ENCODE measurements at regions not wholly inside any gene's neighbourhood (a gene's known extent, or its start where the extent isn't known, plus 50 kb on each side); places are given as distances from the start of the nearest gene placed in this dataset.

DNA sequence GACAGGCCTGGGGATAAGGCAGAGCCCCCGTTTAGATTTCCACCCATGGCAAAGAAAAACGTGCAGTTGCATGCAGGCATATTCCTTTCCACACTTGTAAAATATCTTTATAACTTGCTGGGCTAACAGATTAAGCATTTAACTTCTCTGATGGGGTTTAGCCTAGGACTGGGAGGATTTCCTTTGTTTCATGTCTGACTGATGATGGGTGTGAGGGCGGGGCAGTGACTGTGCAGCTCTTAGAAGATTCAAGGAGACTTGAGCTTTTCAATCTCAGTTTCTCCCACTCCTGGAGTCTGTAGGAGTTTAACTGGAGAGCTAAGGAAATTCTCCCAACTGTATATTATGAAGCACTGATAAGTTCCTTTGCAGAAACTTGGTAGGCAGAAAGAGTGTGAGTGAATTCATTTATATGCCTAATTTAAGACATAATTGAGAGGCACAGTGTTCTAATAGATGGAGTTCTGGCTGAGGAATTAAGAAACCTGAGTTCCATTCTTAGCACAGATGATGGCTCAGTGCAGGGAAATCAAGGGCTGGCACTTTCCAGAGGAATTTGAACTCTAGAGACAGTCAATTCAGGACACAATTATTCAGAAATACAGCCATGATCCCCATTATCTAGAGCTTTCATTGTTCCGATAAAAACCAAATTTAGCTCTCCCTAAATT, 214.6 kb upstream of the CNR1 start (continued):
- TF ChIP-seq HOXA9 (CRISPR knock-in tag; IDR thresholded peaks at IDR 0.05; ENCODE audit: borderline replicate concordance), result no peak
- no peak for TF ChIP-seq ZSCAN9 (CRISPR knock-in tag; IDR thresholded peaks at IDR 0.05; ENCODE audit: borderline replicate concordance)
- TF ChIP-seq, protein P1, sequence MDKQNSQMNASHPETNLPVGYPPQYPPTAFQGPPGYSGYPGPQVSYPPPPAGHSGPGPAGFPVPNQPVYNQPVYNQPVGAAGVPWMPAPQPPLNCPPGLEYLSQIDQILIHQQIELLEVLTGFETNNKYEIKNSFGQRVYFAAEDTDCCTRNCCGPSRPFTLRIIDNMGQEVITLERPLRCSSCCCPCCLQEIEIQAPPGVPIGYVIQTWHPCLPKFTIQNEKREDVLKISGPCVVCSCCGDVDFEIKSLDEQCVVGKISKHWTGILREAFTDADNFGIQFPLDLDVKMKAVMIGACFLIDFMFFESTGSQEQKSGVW (CRISPR knock-in tag; IDR thresholded peaks at IDR 0.05; ENCODE audit: borderline replicate concordance), result no peak
- no peak for TF ChIP-seq NKX3-1 (CRISPR knock-in tag; IDR thresholded peaks at IDR 0.05)
- TF ChIP-seq ZFP36L2 (CRISPR knock-in tag; IDR thresholded peaks at IDR 0.05), result no peak
- no peak for TF ChIP-seq SETDB1 (CRISPR knock-in tag; IDR thresholded peaks at IDR 0.05; ENCODE audit: borderline replicate concordance)
- no peak for TF ChIP-seq ZNF746 (CRISPR knock-in tag; IDR thresholded peaks at IDR 0.05)
- no peak for TF ChIP-seq ZEB1 (IDR thresholded peaks at IDR 0.05; ENCODE audit: insufficient replicate concordance, low read depth)
- TF ChIP-seq, protein P2, sequence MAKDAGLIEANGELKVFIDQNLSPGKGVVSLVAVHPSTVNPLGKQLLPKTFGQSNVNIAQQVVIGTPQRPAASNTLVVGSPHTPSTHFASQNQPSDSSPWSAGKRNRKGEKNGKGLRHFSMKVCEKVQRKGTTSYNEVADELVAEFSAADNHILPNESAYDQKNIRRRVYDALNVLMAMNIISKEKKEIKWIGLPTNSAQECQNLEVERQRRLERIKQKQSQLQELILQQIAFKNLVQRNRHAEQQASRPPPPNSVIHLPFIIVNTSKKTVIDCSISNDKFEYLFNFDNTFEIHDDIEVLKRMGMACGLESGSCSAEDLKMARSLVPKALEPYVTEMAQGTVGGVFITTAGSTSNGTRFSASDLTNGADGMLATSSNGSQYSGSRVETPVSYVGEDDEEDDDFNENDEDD (CRISPR knock-in tag; IDR thresholded peaks at IDR 0.05; ENCODE audit: borderline replicate concordance), result no peak
- TF ChIP-seq, protein P3, sequence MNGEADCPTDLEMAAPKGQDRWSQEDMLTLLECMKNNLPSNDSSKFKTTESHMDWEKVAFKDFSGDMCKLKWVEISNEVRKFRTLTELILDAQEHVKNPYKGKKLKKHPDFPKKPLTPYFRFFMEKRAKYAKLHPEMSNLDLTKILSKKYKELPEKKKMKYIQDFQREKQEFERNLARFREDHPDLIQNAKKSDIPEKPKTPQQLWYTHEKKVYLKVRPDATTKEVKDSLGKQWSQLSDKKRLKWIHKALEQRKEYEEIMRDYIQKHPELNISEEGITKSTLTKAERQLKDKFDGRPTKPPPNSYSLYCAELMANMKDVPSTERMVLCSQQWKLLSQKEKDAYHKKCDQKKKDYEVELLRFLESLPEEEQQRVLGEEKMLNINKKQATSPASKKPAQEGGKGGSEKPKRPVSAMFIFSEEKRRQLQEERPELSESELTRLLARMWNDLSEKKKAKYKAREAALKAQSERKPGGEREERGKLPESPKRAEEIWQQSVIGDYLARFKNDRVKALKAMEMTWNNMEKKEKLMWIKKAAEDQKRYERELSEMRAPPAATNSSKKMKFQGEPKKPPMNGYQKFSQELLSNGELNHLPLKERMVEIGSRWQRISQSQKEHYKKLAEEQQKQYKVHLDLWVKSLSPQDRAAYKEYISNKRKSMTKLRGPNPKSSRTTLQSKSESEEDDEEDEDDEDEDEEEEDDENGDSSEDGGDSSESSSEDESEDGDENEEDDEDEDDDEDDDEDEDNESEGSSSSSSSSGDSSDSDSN (CRISPR knock-in tag; IDR thresholded peaks at IDR 0.05), result no peak
